HUES6 (cell line): ENCODE measurements at regions not wholly inside any gene's neighbourhood (a gene's known extent, or its start where the extent isn't known, plus 50 kb on each side); places are given as distances from the start of the nearest gene placed in this dataset.

ENCODE experiments used
- H3K27ac ChIP-seq: 2 replicates; pipeline ENCODE4 v1.7.0; 2013; ENCODE audit warnings: low read depth, mild to moderate bottlenecking, low read length, inconsistent platforms
- H3K27me3 ChIP-seq: 2 replicates; pipeline ENCODE4 v1.6.1; 2013; ENCODE audit warnings: low read length; ENCODE audit not compliant: control insufficient read depth, insufficient read depth
- H3K36me3 ChIP-seq: 2 replicates; pipeline ENCODE4 v1.6.1; 2013; ENCODE audit warnings: low read length; ENCODE audit not compliant: control insufficient read depth, insufficient read depth
- H3K4me1 ChIP-seq: 2 replicates; pipeline ENCODE4 v1.6.1; 2013; ENCODE audit warnings: low read length; ENCODE audit not compliant: control insufficient read depth, insufficient read depth
- H3K4me3 ChIP-seq: 2 replicates; pipeline ENCODE4 v1.5.1; 2013; ENCODE audit warnings: low read depth, low read length
- H3K9ac ChIP-seq: one replicate; pipeline ENCODE4 v1.6.1; 2013; ENCODE audit warnings: mild to moderate bottlenecking, low read length
- H3K9me3 ChIP-seq: 2 replicates; pipeline ENCODE4 v1.6.1; 2013; ENCODE audit warnings: low read depth, low read length; ENCODE audit not compliant: control insufficient read depth, insufficient read depth

DNA sequence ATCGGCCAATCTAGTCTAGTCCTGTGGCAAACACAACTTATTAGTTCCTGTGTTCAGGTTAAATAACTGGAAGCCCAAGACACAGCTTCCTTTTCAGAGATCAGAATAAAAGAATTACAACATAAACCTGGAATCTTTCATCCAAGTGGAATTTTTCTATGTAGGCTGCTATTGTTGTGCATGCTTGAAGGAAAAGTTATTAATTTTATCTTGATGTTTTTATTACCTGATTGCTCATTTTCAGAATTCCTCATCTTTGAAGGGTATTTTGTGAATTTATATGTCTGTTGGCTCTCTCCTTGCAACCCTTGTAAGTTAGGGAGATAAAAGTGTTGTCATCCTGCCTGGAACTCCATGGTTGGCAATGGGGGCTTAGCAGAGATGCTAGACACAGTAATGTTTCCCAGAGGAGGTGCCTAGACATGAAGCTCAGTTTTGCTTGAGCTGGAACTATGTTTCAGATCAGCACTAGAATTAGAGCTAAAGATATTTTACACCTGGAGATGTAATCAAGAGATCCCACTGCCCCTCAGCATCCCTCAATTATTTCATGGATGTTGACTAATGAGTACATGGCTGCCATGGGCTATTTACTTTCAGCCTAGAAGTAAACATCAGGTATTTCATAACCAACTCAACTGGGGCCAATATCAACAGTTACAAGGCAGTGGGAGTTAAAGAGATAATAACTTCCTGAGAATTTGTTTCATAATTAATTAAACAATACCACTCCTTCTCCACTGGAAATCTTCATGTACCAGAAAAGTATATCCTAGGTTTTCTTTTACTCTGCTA lies 367.0 kb upstream of the MARCKS start:
- Histone ChIP-seq H3K9me3 (no peaks in the 10 kb centered on the region), H3K4me3 (no peak overlapping the region), H3K4me1 (no peaks in the 10 kb centered on the region), H3K27me3 (no peaks in the 10 kb centered on the region), H3K9ac (no peak overlapping the region), H3K36me3 (no peaks in the 10 kb centered on the region), H3K27ac (no peak overlapping the region)

GRCh38 chr6:113491376-113491775 lies 365.8 kb upstream of the MARCKS start:
- Histone ChIP-seq H3K27me3 (no peaks in the 10 kb centered on the region), H3K27ac (no peak overlapping the region), H3K4me3 (no peak overlapping the region), H3K9ac (no peak overlapping the region), H3K36me3 (no peaks in the 10 kb centered on the region), H3K9me3 (no peaks in the 10 kb centered on the region), H3K4me1 (no peaks in the 10 kb centered on the region)

DNA sequence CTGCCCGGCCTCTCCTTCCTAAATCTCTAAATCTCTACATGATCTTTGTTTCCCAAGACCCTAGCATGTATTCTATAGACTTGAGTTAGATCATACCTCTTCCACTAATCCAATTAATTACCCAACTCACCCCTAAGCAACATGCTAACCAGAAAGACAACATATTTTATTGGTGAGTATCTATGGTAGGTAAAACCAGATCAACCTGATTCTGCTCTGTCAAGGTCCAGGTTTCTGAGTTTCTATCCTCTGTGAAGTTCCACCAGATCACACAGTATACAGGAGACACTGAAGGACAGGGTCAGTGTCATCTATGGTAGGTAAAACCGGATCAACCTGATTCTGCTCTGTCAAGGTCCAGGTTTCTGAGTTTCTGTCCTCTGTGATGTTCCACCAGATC lies 363.2 kb upstream of the MARCKS start:
- no peaks in the 10 kb centered on the region for H3K4me1 ChIP-seq
- H3K4me3 ChIP-seq = no peak overlapping the region
- H3K9ac ChIP-seq = no peak overlapping the region
- no peaks in the 10 kb centered on the region for H3K36me3 ChIP-seq
- H3K27ac ChIP-seq = no peak overlapping the region
- H3K27me3 ChIP-seq = no peaks in the 10 kb centered on the region
- H3K9me3 ChIP-seq = no peaks in the 10 kb centered on the region

DNA sequence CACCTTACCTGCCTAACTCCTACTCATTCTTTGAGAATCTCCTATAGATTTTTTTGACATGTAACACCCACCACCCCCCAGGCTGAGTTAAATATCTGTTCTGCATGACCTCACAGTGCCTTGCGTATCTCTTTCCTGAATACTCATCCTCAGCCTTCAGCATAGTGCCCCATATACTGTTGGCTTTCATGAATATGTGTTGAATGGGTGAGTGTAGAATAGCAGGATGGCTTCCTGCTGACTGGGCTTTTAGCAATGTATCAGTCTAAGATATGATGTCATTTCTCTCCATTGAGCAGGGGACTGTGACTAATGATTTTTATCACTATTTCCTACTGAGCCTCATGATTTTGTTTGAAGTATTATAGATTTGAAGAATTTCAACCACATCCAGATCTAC lies 361.6 kb upstream of the MARCKS start:
- Histone ChIP-seq H3K9me3 (no peaks in the 10 kb centered on the region), H3K4me3 (no peak overlapping the region), H3K36me3 (no peaks in the 10 kb centered on the region), H3K4me1 (no peaks in the 10 kb centered on the region), H3K27ac (no peak overlapping the region), H3K27me3 (no peaks in the 10 kb centered on the region), H3K9ac (no peak overlapping the region)

DNA sequence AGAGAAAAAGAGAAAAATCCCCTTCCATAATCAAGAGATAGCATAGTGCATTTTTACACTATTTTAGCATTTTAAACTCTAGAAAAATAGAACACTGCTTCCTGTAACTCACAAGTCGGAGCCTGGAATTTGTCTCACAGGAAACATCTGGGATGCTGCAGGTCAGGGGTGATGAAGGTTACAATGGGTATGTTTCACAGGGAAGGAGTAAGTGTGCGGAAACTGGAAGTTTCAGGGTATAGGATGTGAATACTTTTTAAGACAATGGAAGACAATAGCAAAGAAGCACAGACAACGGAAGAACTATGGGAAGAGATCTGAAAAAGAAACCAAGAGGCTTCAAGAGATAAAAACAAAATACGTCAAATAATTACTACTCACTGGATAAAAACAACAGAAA lies 361.0 kb upstream of the MARCKS start:
- no peak overlapping the region for H3K9ac ChIP-seq
- H3K4me1 ChIP-seq = no peaks in the 10 kb centered on the region
- H3K9me3 ChIP-seq = no peaks in the 10 kb centered on the region
- H3K27me3 ChIP-seq = no peaks in the 10 kb centered on the region
- no peaks in the 10 kb centered on the region for H3K36me3 ChIP-seq
- no peak overlapping the region for H3K4me3 ChIP-seq
- H3K27ac ChIP-seq = no peak overlapping the region

DNA sequence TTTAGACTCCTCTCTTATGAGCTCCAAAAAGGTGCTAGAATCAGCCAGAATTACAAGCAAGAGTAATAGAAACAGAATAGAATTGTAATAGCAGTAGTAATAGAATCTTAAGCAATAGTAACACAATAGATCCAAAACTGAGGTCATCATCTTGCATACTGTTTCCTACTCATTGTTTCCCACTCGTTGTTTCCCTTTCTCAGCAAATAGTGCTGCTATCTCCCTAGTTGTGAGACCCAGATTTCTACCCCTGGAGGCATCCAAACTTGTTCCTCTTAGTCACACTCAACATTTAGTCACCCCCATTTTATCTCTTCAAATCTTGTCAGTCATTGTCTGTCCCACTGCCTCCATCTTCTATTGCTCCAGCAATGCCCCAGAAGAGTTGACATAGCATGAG lies 356.9 kb upstream of the MARCKS start:
- Histone ChIP-seq H3K9ac (no peak overlapping the region), H3K27me3 (no peaks in the 10 kb centered on the region), H3K4me1 (no peaks in the 10 kb centered on the region), H3K4me3 (no peak overlapping the region), H3K9me3 (no peaks in the 10 kb centered on the region), H3K36me3 (no peaks in the 10 kb centered on the region), H3K27ac (no peak overlapping the region)

GRCh38 chr6:113505084-113505699 lies 352.0 kb upstream of the MARCKS start:
- Histone ChIP-seq H3K27me3 (no peaks in the 10 kb centered on the region), H3K4me3 (no peak overlapping the region), H3K36me3 (no peaks in the 10 kb centered on the region), H3K9me3 (no peaks in the 10 kb centered on the region), H3K4me1 (no peaks in the 10 kb centered on the region), H3K27ac (no peak overlapping the region), H3K9ac (no peak overlapping the region)

- H3K27ac ChIP-seq = no peak overlapping the region
- no peaks in the 10 kb centered on the region for H3K27me3 ChIP-seq
- no peaks in the 10 kb centered on the region for H3K4me1 ChIP-seq
- no peak overlapping the region for H3K9ac ChIP-seq
- H3K36me3 ChIP-seq = no peaks in the 10 kb centered on the region
- H3K4me3 ChIP-seq = no peak overlapping the region
- no peaks in the 10 kb centered on the region for H3K9me3 ChIP-seq
Measured at GRCh38 chr6:113508249-113508648, 348.9 kb upstream of the MARCKS start.

DNA sequence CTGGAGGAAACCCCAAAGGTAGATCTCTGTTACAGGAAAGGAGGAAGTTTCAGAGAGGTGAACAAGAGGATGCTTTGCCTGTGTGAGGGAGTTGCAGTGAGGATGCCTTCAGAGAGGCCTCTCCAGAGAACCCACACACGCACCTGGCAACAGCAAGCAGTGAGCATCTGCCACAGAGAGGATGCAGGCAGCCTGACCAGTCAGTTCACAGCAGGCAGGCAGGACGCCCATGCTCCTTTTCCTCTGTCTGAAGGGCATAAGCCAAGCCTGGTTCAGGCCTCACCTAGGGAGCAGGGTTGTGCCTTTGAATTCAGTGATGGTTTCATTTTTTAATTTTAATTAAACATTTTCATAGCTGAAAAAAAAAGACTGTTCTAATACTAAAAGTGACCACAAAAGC lies 346.0 kb upstream of the MARCKS start:
- no peaks in the 10 kb centered on the region for H3K27me3 ChIP-seq
- no peaks in the 10 kb centered on the region for H3K9me3 ChIP-seq
- H3K27ac ChIP-seq = no peak overlapping the region
- H3K9ac ChIP-seq = no peak overlapping the region
- H3K4me1 ChIP-seq = no peaks in the 10 kb centered on the region
- no peak overlapping the region for H3K4me3 ChIP-seq
- H3K36me3 ChIP-seq = no peaks in the 10 kb centered on the region

- Histone ChIP-seq H3K27me3 (no peaks in the 10 kb centered on the region), H3K36me3 (no peaks in the 10 kb centered on the region), H3K4me1 (no peaks in the 10 kb centered on the region), H3K27ac (no peak overlapping the region), H3K9ac (no peak overlapping the region), H3K4me3 (no peak overlapping the region), H3K9me3 (no peaks in the 10 kb centered on the region)
Measured at GRCh38 chr6:113512576-113512975, 344.6 kb upstream of the MARCKS start.

DNA sequence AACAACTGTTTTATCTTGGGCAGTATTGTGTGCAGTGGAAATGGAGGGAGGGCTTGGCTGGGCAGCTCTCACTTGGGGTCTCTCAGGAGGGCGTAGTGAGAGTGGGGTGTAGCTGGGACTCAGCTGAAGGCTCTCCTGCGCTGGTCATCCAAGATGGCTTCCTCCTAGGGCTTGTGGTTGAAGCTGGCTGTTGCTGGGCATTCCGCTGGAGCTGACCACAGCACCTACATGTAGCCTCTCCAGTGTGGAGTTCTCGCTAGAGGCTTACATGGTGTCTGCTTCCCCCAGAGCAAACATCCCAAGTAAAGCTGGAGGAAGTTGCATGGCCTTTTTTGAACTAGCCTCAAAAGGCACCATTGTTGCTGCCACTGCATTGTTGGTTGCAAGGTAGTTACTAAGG lies 344.1 kb upstream of the MARCKS start:
- H3K36me3 ChIP-seq = no peaks in the 10 kb centered on the region
- H3K9me3 ChIP-seq = no peaks in the 10 kb centered on the region
- H3K27me3 ChIP-seq = no peaks in the 10 kb centered on the region
- H3K4me3 ChIP-seq = no peak overlapping the region
- H3K9ac ChIP-seq = no peak overlapping the region
- no peaks in the 10 kb centered on the region for H3K4me1 ChIP-seq
- no peak overlapping the region for H3K27ac ChIP-seq
